HS-27A (cell line): ENCODE measurements at regions not wholly inside any gene's neighbourhood (a gene's known extent, or its start where the extent isn't known, plus 50 kb on each side); places are given as distances from the start of the nearest gene placed in this dataset.

ENCODE experiments used
- DNase-seq: peaks from one replicate; pipeline ENCODE4 v3.0.0-alpha.2; 2012; ENCODE audit warnings: low read depth, missing footprints

- DNase-seq = no peak
Measured at GRCh38 chr3:22594990-22595389, 608.1 kb upstream of the UBE2E2 start.

- no peak for DNase-seq
Measured at GRCh38 chr3:22606461-22606860, 596.7 kb upstream of the UBE2E2 start.

GRCh38 chr3:22606938-22607337, 596.2 kb upstream of the UBE2E2 start:
- no peak for DNase-seq

- no peak for DNase-seq
Measured at GRCh38 chr3:22608093-22608492, 595.0 kb upstream of the UBE2E2 start.

- DNase-seq = no peak
Measured at GRCh38 chr3:22608721-22609120, 594.4 kb upstream of the UBE2E2 start.

- peak; percentile 53 for DNase-seq
Measured at GRCh38 chr3:22609139-22609538, 594.0 kb upstream of the UBE2E2 start.

- no peak for DNase-seq
Measured at GRCh38 chr3:22612927-22613326, 590.2 kb upstream of the UBE2E2 start.

- DNase-seq = no peak
Measured at GRCh38 chr3:22615790-22616189, 587.3 kb upstream of the UBE2E2 start.

GRCh38 chr3:22617372-22617771, 585.8 kb upstream of the UBE2E2 start:
- no peak for DNase-seq

- no peak for DNase-seq
Measured at GRCh38 chr3:22620498-22620897, 582.6 kb upstream of the UBE2E2 start.

- no peak for DNase-seq
Measured at GRCh38 chr3:22621205-22621809, 581.8 kb upstream of the UBE2E2 start.

GRCh38 chr3:22627993-22628499, 575.1 kb upstream of the UBE2E2 start:
- DNase-seq = no peak

- DNase-seq = no peak
Measured at GRCh38 chr3:22632536-22632935, 570.6 kb upstream of the UBE2E2 start.

- no peak for DNase-seq
Measured at GRCh38 chr3:22634433-22634832, 568.7 kb upstream of the UBE2E2 start.

- no peak for DNase-seq
Measured at GRCh38 chr3:22659651-22660475, 543.3 kb upstream of the UBE2E2 start.

- DNase-seq = no peak
Measured at GRCh38 chr3:22660606-22661005, 542.5 kb upstream of the UBE2E2 start.

- DNase-seq = no peak
Measured at GRCh38 chr3:22661121-22661700, 541.9 kb upstream of the UBE2E2 start.

- DNase-seq = no peak
Measured at GRCh38 chr3:22665528-22665927, 537.6 kb upstream of the UBE2E2 start.

- DNase-seq = no peak
Measured at GRCh38 chr3:22666736-22667135, 536.4 kb upstream of the UBE2E2 start.

GRCh38 chr3:22671848-22672247, 531.3 kb upstream of the UBE2E2 start:
- DNase-seq = no peak

- no peak for DNase-seq
Measured at GRCh38 chr3:22684739-22685138, 518.4 kb upstream of the UBE2E2 start.

- peak; percentile 2 for DNase-seq
Measured at GRCh38 chr3:22685597-22685996, 517.5 kb upstream of the UBE2E2 start.

GRCh38 chr3:22691407-22691806, 511.7 kb upstream of the UBE2E2 start:
- DNase-seq = no peak
